Limb (tissue), 2 donors: ENCODE measurements at regions not wholly inside any gene's neighbourhood (a gene's known extent, or its start where the extent isn't known, plus 50 kb on each side); places are given as distances from the start of the nearest gene placed in this dataset.

ENCODE experiments used
- DNase-seq, 2 donors: peaks; one replicate each; pipeline ENCODE4 v3.0.0-alpha.2; 2016; ENCODE audit errors: extremely low spot score in 2 of 2

- no peak for DNase-seq
These were observed 1183.4 kb downstream of the AMY1C start for GRCh38 chr1:104932949-104933679.

- no peak for DNase-seq
These were observed 1184.1 kb downstream of the AMY1C start for GRCh38 chr1:104933846-104934245.

- DNase-seq: no peak
These were observed 1195.7 kb downstream of the AMY1C start for GRCh38 chr1:104945406-104945805.

- no peak for DNase-seq
These were observed 1197.0 kb downstream of the AMY1C start for GRCh38 chr1:104946558-104947210.

GRCh38 chr1:104953555-104953954 lies 1203.9 kb downstream of the AMY1C start:
- DNase-seq: no peak

GRCh38 chr1:104973516-104973915 lies 1223.8 kb downstream of the AMY1C start:
- DNase-seq: no peak

- DNase-seq: no peak
These were observed 1230.0 kb downstream of the AMY1C start for GRCh38 chr1:104979651-104980050.

GRCh38 chr1:104987210-104987609 lies 1237.5 kb downstream of the AMY1C start:
- no peak for DNase-seq

GRCh38 chr1:104989012-104989411 lies 1239.3 kb downstream of the AMY1C start:
- DNase-seq: no peak

GRCh38 chr1:104991702-104992101 lies 1242.0 kb downstream of the AMY1C start:
- no peak for DNase-seq

GRCh38 chr1:105000793-105001192 lies 1251.1 kb downstream of the AMY1C start:
- no peak for DNase-seq

- no peak for DNase-seq
These were observed 1254.8 kb downstream of the AMY1C start for GRCh38 chr1:105004515-105004914.

GRCh38 chr1:105005594-105006195 lies 1256.0 kb downstream of the AMY1C start:
- DNase-seq: no peak

- DNase-seq: no peak
These were observed 1267.9 kb downstream of the AMY1C start for GRCh38 chr1:105017587-105017986.

- no peak for DNase-seq
These were observed 1274.0 kb downstream of the AMY1C start for GRCh38 chr1:105023719-105024118.

- DNase-seq: no peak
These were observed 1278.3 kb downstream of the AMY1C start for GRCh38 chr1:105027838-105028471.

- no peak for DNase-seq
These were observed 1322.7 kb downstream of the AMY1C start for GRCh38 chr1:105072446-105072845.

- DNase-seq: no peak
These were observed 1323.2 kb downstream of the AMY1C start for GRCh38 chr1:105072850-105073249.

- DNase-seq: no peak
These were observed 1324.0 kb downstream of the AMY1C start for GRCh38 chr1:105073660-105074059.

- DNase-seq: no peak
These were observed 1333.9 kb downstream of the AMY1C start for GRCh38 chr1:105083611-105084010.

- DNase-seq: no peak
These were observed 1337.8 kb downstream of the AMY1C start for GRCh38 chr1:105087506-105087905.

GRCh38 chr1:105088166-105088565 lies 1338.5 kb downstream of the AMY1C start:
- DNase-seq: no peak
